Uterus (tissue), 3 donors: ENCODE measurements at regions not wholly inside any gene's neighbourhood (a gene's known extent, or its start where the extent isn't known, plus 50 kb on each side); places are given as distances from the start of the nearest gene placed in this dataset.

Experiments
- DNase-seq, 2 donors: peaks; one replicate each; pipeline ENCODE4 v3.0.0-alpha.2; 2019 to 2020
- H3K27ac ChIP-seq, 2 donors: fragments of 200-600 bp; sonication (generic); 1 replicate in 1 of 2; 2 replicates in 1 of 2; pipeline ENCODE4 v1.5.1; 2016 to 2018
- H3K27me3 ChIP-seq, 2 donors: fragments of 200-600 bp; sonication (generic); one replicate each; pipeline ENCODE4 v1.5.1; 2018 to 2019; ENCODE audit warnings: control low read depth in 1 of 2
- H3K36me3 ChIP-seq, 2 donors: fragments of 200-600 bp; sonication (generic); one replicate each; pipeline ENCODE4 v1.5.1; 2019; ENCODE audit warnings: control low read depth in 1 of 2
- H3K4me1 ChIP-seq, 2 donors: fragments of 200-600 bp; sonication (generic); one replicate each; pipeline ENCODE4 v1.5.1; 2018 to 2019; ENCODE audit warnings: control low read depth in 1 of 2
- H3K4me3 ChIP-seq, 2 donors: fragments of 200-600 bp; sonication (generic); 1 replicate in 1 of 2; 2 replicates in 1 of 2; pipeline ENCODE4 v1.5.1; 2018 to 2019; ENCODE audit warnings: mild to moderate bottlenecking in 1 of 2
- H3K9me3 ChIP-seq, 2 donors: fragments of 200-600 bp; sonication (generic); one replicate each; pipeline ENCODE4 v1.5.1; 2019; ENCODE audit warnings: control low read depth in 1 of 2
- CTCF ChIP-seq, 4 experiments: fragments of 200-600 bp in 2 of 4; fragments of 450-650 bp in 2 of 4; sonication (generic) in 2 of 4; IDR thresholded peaks; one replicate each; pipeline ENCODE4 v1.5.1; 2016 to 2019; ENCODE audit warnings: antibody characterized with exemption in 4 of 4, mild to moderate bottlenecking in 2 of 4, moderate library complexity in 1 of 4
- POLR2A ChIP-seq, 2 donors: fragments of 450-650 bp; IDR thresholded peaks; one replicate each; pipeline ENCODE4 v1.6.1; 2016; ENCODE audit warnings: antibody characterized with exemption in 2 of 2, mild to moderate bottlenecking in 1 of 2, moderate library complexity in 1 of 2
- intact Hi-C: fragments of 100-400 bp; cut with DNase I; formaldehyde crosslinking; loops from one replicate; pipeline ENCODE4 v1.15.1; 2023; ENCODE audit warnings: low total_unique reads
- donor health status: DM: yes; HTN: yes; CAD: no.

- Histone ChIP-seq H3K27me3 (no peaks in the 10 kb centered on the region), H3K4me1 (no peaks in the 10 kb centered on the region), H3K36me3 (no peaks in the 10 kb centered on the region), H3K4me3 (no peak overlapping the region), H3K27ac (no peak overlapping the region), H3K9me3 (no peaks in the 10 kb centered on the region)
- intact Hi-C loops: no loop called here
- DNase-seq: no peak
- TF ChIP-seq CTCF (IDR thresholded peaks at IDR 0.05) (no peak), POLR2A (IDR thresholded peaks at IDR 0.05) (no peak)
These were observed 125.0 kb upstream of the LARGE1 start for GRCh38 chr22:34045311-34045710.

- no peak overlapping the region for H3K27ac ChIP-seq
- no peaks in the 10 kb centered on the region for H3K36me3 ChIP-seq
- no peaks in the 10 kb centered on the region for H3K9me3 ChIP-seq
- DNase-seq: no peak
- intact Hi-C loops: no loop called here
- H3K4me1 ChIP-seq: no peaks in the 10 kb centered on the region
- no peaks in the 10 kb centered on the region for H3K27me3 ChIP-seq
- no peak overlapping the region for H3K4me3 ChIP-seq
- TF ChIP-seq CTCF (IDR thresholded peaks at IDR 0.05) (no peak), POLR2A (IDR thresholded peaks at IDR 0.05) (no peak)
These were observed 135.4 kb upstream of the LARGE1 start for GRCh38 chr22:34055525-34056200.

- intact Hi-C loops: no loop called here
- Histone ChIP-seq H3K9me3 (no peaks in the 10 kb centered on the region), H3K27ac (no peak overlapping the region), H3K4me3 (no peak overlapping the region), H3K36me3 (no peaks in the 10 kb centered on the region), H3K4me1 (no peaks in the 10 kb centered on the region), H3K27me3 (no peaks in the 10 kb centered on the region)
- no peak for DNase-seq
- TF ChIP-seq POLR2A (IDR thresholded peaks at IDR 0.05) (no peak), CTCF (IDR thresholded peaks at IDR 0.05) (no peak)
These were observed 137.4 kb upstream of the LARGE1 start for GRCh38 chr22:34057726-34058125.

- Histone ChIP-seq H3K4me1 (no peaks in the 10 kb centered on the region), H3K36me3 (no peaks in the 10 kb centered on the region), H3K9me3 (no peaks in the 10 kb centered on the region), H3K4me3 (no peak overlapping the region), H3K27ac (no peak overlapping the region), H3K27me3 (no peaks in the 10 kb centered on the region)
- intact Hi-C loops: no loop called here
- TF ChIP-seq CTCF (IDR thresholded peaks at IDR 0.05) (no peak), POLR2A (IDR thresholded peaks at IDR 0.05) (no peak)
- DNase-seq: no peak
These were observed 144.4 kb upstream of the LARGE1 start for GRCh38 chr22:34064696-34065095.

GRCh38 chr22:34067031-34067430 lies 146.8 kb upstream of the LARGE1 start:
- DNase-seq: no peak
- intact Hi-C loops: no loop called here
- Histone ChIP-seq H3K36me3 (no peaks in the 10 kb centered on the region), H3K27ac (no peak overlapping the region), H3K9me3 (no peaks in the 10 kb centered on the region), H3K4me3 (no peak overlapping the region), H3K27me3 (no peaks in the 10 kb centered on the region), H3K4me1 (no peaks in the 10 kb centered on the region)
- TF ChIP-seq CTCF (IDR thresholded peaks at IDR 0.05) (no peak), POLR2A (IDR thresholded peaks at IDR 0.05) (no peak)
